GM18858 (cell line): ENCODE measurements at regions not wholly inside any gene's neighbourhood (a gene's known extent, or its start where the extent isn't known, plus 50 kb on each side); places are given as distances from the start of the nearest gene placed in this dataset.

Source experiments
- ATAC-seq: cut with Tn5 transposase; IDR thresholded peaks from one replicate; pipeline ENCODE4 v1.9.1; 2021; ENCODE audit not compliant: unreplicated experiment

DNA sequence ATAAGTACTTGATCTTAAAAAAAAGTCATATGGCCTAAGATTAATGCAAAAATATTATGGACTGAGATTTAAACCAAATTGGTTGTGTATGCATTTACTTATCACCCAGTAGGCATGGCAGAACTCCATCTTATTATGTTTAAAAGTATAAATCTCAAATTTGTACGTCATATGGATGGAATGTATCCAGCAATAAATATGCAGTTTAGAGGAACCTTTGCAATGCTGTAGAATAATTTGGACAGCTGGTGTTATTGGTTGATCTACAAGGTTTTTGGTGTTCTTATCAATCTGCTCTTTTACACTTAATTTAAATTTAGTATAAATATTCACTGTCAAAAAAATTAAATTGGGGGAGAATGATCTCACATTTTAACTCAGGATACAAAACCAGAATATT lies 640.2 kb downstream of the SATB2 start:
- no peak for ATAC-seq

DNA sequence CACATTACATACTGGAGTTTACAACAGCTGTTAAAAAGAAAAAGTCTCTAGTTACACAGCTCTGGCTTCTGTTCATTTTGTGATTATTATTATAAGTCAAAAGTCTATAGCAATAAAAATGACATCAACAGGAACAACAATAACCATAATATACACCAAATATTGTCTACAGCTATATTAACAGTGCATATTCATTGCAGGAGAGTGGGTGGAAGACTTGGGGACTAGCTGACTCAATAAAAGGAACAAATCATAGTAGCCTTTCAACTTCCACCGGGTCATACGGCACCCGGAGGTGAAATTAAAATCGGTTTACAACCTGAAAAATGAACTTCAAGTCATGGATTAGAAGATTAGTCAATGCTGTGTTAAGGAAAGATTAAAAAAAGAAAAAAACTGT lies 642.1 kb downstream of the SATB2 start:
- ATAC-seq, result no peak

DNA sequence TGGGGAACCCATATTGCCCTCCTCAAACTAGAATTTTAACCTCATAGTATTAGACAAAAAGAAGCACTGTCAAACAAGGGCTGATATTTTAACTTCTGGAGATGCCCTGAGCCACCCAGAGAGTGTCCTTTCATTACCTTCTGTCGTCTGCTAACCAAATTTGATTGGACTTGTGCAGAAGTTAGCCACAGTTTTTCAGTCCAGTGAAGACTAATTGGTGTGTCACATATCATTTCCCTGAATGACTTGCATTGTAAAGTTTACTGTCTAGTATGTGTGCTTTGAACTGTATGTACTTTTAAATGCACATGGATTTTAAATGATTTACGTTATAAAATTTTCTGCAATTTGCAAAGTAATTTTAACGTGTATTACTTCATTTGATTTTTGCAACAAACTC lies 646.5 kb downstream of the SATB2 start:
- no peak for ATAC-seq

- ATAC-seq, result no peak
Observed at GRCh38 chr2:198809976-198810375, 647.8 kb downstream of the SATB2 start.

DNA sequence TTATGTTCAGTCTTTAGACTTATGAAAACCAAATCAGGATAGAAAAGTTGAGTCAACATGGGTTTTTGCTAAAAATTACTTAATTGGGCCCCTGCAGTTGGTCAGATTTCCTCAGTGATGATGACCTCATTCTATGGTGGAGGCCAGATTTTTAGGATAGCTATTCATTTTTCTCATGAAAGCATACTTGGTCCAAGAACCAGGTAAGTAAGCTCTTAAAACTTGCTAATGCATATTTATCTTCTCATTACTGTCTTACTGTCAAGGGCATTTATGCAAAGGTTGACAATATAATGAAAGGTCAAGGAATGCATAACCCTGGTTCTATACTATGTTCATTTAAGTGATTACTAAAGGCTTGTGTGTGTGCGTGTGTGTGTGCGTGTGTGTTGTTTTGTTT lies 650.6 kb downstream of the SATB2 start:
- no peak for ATAC-seq

GRCh38 chr2:198795419-198795818 lies 662.3 kb downstream of the SATB2 start:
- ATAC-seq, result no peak

- ATAC-seq, result no peak
Observed at GRCh38 chr2:198791623-198792022, 666.1 kb downstream of the SATB2 start.

DNA sequence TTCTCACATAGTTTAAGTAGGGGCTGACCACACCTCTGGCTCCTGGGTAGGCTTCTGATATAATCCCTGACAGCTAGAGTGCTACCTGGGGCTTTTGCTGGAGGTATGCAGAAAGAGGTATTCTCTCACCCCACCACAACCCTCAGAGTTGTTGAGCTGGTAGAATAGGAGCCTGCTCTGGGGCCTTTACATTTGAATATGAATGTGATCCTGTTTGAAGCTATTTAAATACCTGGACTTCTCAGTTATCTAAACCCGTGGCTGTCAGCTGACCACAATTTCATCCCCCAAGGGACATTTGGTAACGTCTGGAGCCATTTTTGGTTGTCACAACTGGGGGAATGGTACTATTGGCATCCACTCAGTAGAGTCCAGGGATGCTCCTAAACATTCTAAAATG lies 669.1 kb downstream of the SATB2 start:
- ATAC-seq, result no peak

GRCh38 chr2:198782734-198783133 lies 675.0 kb downstream of the SATB2 start:
- no peak for ATAC-seq

GRCh38 chr2:198776616-198777406 lies 680.9 kb downstream of the SATB2 start:
- ATAC-seq, result no peak

GRCh38 chr2:198775737-198776136 lies 682.0 kb downstream of the SATB2 start:
- no peak for ATAC-seq

DNA sequence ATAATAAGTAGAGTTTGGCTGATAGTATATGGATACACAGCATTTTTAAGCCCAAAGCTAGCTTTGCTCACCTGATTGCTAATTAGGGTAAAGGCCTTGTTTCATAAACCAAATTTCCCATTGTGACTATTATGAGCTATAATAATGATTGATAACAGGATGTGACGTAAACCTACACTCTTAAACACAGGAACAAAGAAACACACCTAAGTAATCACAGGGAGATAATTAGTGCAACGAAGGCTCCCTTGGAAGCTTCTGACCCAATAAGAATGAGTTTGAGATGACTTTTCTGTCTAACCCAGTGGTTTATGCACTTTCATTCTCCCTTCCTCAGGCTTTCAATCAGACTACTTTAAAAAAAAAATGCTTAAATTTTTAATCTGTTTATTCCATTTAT lies 683.2 kb downstream of the SATB2 start:
- ATAC-seq, result no peak

DNA sequence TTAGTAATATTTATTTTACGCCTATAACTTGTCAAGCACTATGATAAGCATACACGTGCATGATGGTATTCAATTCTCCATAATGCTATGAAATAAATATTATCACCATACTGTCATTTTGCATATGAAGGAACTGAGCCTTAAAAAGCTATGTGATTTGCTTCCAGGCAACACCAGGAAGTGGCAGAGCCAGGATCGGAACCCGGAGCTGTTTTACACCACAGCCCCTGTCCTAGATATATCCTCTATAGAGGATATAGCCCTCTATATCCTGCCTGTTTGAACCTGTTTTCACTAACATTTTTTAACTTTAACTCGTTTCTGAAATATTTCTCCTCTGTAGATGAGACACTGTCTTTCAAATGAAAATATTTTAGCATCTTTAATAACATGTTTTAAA lies 690.0 kb downstream of the SATB2 start:
- ATAC-seq, result no peak

- ATAC-seq, result no peak
Observed at GRCh38 chr2:198763793-198764192, 693.9 kb downstream of the SATB2 start.

- no peak for ATAC-seq
Observed at GRCh38 chr2:198762441-198762840, 695.3 kb downstream of the SATB2 start.

GRCh38 chr2:198757069-198757468 lies 700.7 kb downstream of the SATB2 start:
- ATAC-seq, result no peak

DNA sequence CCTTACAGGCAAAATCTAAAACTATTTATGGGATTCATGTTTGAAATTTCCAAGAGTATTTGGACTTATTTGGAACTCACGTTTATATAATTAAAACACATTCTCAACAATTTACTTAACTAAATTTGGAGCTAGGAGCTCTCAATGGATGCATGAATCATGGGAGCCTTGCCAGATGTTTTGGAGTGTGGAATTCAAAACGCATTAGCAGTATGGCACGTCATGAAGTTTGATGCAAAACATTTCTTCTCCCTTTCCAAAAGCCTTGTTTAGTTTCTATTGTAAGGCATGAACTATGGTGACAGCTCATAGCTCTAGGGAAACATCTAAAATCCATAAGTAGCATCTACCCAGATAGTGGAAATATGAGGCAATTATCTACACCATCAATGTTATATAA lies 701.6 kb downstream of the SATB2 start:
- no peak for ATAC-seq

DNA sequence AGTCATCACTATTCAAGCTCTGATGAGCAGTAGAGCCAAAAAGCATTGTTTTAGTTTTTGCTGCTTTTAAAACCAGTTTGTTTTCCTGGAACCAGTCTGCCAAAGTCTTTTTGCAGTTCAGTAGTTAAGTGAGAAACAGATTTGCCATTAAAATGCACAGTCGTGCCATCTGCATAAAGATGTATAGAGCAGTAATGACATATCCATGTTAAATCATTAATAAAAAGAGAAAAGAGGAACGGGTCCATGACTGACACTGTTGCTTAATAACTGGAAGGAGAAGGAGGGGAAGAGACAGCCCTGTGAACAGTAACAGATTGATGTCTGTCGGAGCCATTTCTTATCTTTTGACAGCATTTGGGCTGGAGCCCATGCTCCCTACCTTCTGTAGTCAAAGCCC lies 704.6 kb downstream of the SATB2 start:
- no peak for ATAC-seq

- ATAC-seq, result no peak
Observed at GRCh38 chr2:198749364-198749763, 708.4 kb downstream of the SATB2 start.

GRCh38 chr2:198731842-198732399 lies 725.8 kb downstream of the SATB2 start:
- no peak for ATAC-seq

GRCh38 chr2:198720266-198720665 lies 737.5 kb downstream of the SATB2 start:
- no peak for ATAC-seq

- no peak for ATAC-seq
Observed at GRCh38 chr2:198717451-198717850, 740.3 kb downstream of the SATB2 start.

- ATAC-seq, result no peak
Observed at GRCh38 chr2:198715302-198715835, 742.4 kb downstream of the SATB2 start.
